Stimulated activated CD4-positive, alpha-beta T cell treated with anti-CD3 and anti-CD28 coated beads, Interleukin-2, amount 100 ng/mL, for 48 hours (primary cell): ENCODE measurements at regions not wholly inside any gene's neighbourhood (a gene's known extent, or its start where the extent isn't known, plus 50 kb on each side); places are given as distances from the start of the nearest gene placed in this dataset.
"Not testable (repeated sequence)": the region's sequence is repeated elsewhere in the genome, so short reads cannot be mapped to it uniquely, and the experiment has no call there.

Experiments used
- DNase-seq, 2 donors: peaks; one replicate each; pipeline ENCODE4 v3.0.0-alpha.2; 2020

DNA sequence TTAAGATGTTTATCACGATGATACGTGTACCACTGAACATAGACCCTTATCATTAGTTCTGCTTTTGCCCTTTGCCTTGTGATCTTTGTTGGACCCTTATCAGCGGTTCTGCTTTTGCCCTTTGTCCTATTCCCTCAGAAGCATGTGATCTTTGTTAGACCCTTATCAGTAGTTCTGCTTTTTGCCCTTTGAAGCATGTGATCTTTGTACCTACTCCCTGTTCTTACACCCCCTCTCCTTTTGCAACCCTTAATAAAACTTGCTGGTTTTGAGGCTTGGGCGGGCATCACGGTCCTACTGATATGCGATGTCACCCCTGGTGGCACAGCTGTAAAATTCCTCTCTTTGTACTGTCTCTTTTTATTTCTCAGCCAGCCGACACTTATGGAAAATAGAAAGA, 117.0 kb downstream of the SDHAF3 start:
- not testable (repeated sequence) for DNase-seq

DNA sequence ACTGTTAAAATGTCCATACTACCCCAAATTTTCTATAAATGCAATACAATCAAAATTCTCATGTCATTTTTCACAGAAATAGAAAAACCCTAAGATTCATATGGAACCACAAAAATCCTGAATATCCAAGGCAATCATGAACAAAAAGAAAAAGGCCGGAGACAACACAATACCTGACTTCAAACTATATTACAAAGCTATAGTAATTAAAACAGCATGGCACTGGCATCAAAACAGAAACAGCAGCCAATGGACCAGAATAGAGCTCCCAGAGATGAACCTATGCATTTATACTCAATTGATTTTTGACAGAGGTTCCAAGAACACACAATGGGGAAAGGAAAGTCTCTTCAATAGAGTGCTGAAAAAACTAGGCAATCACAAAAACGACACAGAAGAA, 128.8 kb downstream of the SDHAF3 start:
- DNase-seq: no peak

DNA sequence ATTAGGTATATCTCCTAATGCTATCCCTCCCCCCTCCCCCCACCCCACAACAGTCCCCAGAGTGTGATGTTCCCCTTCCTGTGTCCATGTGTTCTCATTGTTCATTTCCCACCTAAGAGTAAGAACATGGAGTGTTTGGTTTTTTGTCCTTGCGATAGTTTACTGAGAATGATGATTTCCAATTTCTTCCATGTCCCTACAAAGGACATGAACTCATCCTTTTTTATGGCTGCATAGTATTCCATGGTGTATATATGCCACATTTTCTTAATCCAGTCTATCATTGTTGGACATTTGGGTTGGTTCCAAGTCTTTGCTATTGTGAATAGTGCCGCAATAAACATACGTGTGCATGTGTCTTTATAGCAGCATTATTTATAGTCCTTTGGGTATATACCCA, 140.7 kb downstream of the SDHAF3 start:
- DNase-seq: not testable (repeated sequence)

DNA sequence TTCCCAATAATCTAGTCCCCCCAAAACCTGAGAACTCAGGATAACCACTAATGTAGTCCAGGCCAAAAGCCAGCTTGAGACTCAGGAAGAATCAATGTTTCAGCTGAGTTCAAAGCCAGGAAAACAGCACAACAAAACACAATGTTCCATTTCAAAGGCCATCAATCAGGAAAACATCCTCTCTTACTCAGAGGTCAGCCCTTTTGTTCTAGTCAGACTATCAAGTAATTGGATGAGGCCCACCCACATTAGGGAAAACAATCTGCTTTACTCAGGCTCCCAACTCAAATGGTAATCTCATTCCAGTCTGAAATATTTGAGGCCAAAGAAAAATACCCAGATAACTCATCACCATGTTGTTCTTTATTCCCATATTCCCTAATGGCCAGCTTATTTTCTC, 152.2 kb downstream of the SDHAF3 start:
- DNase-seq: no peak

DNA sequence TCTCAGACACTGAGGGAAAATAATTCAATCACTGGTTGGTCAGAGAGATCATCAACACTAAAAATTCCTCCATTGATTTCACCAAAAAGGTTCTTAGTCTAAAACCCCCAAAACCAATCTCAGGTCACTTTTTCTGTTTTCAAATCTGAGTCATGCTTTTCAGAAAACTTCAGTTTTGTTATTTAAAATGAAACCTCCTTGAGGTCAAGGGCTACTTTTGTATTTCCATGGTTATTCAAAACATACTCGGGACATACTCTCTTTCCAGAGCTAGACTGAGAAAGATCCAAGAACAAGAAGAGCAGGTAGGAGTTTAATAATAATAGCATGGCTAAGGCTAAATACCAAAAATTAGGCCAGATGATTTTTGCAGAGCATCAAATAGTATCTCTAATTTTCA, 152.8 kb downstream of the SDHAF3 start:
- no peak for DNase-seq

DNA sequence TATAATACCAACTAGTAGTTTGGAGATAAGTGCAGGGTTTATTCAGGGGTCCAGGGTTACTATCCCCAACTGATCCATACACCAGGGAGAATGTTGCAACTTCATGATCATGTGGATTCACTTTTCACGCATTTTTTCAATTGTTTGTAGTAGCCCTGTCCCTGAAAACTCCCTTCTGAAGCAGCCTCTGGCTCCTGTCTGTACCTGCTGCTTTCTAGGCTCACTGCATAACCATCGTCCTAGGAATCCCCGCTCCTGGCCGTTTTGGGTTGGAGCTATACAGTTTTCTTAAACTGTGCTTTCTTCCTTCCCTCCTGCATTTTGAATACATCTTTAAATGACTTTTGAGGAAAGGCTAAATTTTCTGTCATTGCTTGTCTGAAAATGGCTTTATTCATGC, 154.1 kb downstream of the SDHAF3 start:
- no peak for DNase-seq

DNA sequence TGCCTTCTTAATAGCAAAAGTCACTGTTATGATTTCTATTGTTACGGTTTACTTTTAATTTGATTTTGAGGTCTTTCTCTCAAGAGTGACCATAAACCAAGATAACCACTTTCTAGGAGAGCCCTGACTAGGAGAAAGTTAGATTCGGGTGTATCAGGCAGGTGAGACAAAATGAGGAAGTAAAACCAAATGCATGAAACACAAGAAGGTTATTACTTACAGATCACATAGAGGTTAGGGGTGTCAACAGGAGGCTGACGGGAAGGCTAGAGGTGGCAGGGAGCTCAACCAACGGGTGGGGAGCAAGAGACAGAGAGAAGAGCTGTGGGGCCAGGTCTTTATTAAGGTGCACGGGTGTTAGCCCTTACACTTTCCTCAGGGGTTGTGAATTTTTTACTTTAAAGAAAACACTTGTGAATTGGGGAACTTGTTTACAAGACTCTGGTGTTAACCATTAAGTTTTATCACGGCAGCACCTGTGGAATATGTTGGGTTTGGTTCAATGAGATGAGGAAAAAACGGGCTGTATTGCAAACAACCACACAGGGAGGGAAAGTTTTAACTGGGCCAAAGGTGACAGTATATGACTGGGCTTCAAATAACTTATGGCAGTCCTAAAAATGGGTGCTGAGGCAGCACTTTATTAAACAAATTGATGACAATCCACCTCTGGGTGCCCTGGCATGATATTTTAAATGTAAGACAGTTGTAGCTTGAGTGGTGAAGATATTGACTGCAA, 154.9 kb downstream of the SDHAF3 start:
- no peak for DNase-seq

DNA sequence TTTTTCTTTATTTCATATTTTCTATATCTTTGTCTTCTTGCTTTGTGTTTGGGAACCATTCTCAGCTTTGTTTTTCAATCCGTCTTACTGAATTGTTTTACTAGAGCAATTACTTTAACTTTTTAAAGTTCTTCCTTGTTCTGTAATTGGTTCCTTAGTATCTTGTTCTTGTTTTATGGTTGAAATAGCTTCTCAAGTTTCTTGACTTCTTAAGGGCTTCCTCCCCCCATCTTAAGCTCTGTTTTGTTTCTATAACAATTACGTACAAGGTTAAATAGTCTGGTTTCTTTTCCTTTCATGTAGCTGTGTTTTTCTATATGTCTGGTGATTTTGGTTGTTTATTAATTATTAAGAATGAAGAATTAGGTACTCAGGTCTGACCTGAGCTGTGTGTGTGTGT, 158.0 kb downstream of the SDHAF3 start:
- no peak for DNase-seq

DNA sequence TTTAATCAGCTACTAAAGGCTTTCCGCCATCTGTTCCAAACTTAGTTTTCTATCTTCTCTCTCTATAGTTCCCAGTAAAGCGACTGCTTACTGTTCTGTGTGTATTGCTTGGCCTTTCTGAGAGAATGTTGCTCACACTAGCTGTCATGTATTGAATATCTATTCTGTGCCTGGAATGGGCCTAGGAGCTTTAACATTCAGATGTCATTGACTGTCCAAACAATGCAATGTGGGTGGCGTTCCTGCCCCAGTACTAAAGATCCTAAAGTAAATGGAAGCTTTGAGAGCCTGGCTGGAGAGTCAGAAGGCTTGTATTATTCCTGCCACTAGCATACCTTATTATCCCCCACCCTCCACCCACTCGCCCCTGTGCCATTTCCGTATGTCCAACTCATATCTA, 163.5 kb downstream of the SDHAF3 start:
- DNase-seq: no peak

DNA sequence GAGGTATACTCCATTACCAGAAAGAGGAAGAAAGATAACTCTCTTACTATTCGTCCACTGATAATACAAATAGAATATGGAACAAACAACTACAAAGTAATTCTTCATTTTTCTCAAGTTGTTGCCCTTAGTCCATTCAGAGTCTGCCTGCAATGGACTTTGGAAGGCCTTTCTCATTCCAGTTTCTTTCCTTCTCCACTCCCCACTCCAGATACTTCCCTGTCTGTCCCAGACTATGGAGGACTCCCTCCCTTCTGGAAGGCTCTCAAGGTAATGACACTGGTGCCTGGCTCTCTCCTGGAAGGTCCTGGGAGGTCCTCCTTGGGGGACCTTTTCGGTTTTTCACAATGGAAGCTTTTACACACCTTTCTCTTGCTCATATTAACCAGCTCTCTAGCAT, 167.8 kb downstream of the SDHAF3 start:
- no peak for DNase-seq

DNA sequence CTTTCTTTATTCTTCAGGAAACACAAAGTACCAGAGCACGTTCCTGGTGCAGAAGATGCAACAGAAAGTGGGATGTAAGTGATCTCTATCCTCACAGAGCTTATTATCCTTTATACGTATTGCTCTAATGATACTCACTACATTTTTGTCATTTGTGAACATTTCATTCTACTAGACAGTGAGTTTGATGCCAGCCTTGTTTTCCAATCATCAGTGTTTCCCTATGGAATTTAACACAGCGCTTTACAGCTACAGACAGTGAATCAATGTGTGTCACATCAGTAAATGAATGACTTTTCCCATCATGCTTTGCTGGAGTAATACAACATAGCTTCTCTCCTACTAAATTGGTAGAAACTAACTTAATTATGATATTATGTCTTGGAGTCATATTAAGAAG, 175.5 kb downstream of the SDHAF3 start:
- no peak for DNase-seq

DNA sequence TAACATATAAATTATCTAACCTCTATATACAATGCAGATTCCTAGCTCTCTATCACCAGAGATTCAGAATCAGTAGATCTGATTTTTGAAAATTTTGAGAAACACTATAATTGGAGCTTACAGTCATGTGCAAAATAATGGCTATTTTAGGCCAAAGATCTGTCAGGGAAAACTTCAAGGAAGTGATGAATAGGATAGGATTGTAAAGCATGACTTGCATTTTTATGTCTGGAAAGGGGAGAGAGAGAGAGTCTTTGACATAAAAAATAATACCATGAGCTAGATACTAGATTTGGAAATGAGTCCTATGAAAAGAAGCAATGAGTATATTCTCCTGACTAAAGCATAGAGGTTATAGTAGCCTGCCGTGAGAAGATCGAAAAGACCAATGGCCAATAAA, 181.1 kb downstream of the SDHAF3 start:
- no peak for DNase-seq

DNA sequence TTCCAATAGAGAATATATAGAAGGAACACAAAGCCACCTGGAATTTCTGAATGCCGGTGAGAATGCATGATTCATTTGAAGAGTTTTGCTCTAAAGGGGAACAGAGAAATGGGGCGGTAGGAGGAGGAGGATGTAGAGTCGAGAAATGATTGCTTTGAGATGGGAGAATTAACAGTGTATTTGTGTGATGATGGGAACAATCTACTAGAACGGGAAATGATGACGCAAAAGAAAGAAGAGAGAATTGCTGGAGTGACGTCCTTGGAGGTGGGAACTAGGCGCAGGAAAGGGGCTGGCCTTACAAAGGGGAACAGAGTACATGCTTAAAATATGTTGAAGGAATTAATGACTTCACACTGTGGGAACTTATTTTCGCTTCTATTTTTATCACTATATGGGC, 188.1 kb downstream of the SDHAF3 start:
- no peak for DNase-seq

DNA sequence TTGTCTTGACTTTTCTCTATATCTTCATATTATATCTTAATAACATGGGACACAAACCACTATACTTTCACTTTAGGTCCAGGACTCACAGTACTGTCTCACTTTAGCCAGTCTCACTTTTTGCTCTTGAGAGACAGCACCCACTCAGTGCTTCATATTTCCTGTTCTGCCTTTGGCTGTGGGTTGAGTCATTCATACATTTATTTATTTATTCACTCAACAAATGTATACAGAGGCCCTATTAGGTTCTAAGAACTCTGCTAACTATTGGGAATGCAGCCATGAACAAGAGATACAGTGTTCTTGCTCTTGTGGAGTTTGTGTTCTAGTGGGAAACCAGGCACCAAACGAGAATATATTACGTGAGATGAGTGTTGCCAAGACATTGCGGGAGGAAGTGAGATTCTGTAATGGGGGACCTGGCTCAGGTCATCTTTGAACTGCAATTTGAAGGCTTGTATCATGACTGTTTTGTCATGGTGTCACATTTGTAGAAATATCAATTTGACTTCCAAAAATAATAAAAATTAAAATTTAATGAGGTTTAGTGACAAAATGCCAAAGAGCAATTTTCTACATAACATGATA, 190.1 kb downstream of the SDHAF3 start:
- DNase-seq: no peak

DNA sequence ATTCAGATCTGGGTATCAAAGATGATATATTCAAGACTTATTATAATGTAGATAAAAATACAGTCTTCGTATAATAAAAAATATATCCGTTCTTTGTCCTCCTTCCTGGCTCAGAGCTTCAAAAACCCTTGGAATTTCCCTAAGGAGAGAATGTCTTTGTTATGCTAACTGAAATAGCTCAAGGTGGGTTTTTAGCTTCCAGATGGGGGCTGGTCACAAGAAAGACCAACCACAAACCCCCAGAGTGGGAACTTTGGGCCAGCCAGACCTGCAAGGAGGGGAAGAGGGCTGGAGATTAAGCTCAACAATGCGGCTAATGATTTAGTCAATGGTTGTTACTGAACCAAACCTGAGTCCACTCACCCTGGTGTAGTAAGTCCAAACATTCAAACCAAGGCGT, 196.4 kb downstream of the SDHAF3 start:
- DNase-seq: no peak

DNA sequence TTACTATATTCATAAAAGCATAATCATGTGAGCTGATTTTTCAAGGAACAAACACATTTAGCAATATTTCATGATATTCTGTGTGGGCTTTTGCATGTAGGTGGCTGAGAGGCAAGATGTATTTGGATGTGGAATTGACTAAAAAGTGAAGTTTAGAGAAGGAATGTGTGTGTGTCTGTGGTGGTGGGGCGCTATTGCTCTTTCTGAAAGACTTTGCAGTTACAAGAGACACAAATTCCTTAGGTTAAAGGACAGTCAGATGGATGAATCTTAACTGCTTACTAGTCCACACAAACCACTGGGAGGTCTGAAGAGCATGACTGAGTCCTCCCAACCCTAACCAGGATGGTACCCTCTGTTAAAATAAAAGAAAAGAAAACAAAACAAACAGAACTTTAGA, 200.1 kb downstream of the SDHAF3 start:
- DNase-seq: no peak

DNA sequence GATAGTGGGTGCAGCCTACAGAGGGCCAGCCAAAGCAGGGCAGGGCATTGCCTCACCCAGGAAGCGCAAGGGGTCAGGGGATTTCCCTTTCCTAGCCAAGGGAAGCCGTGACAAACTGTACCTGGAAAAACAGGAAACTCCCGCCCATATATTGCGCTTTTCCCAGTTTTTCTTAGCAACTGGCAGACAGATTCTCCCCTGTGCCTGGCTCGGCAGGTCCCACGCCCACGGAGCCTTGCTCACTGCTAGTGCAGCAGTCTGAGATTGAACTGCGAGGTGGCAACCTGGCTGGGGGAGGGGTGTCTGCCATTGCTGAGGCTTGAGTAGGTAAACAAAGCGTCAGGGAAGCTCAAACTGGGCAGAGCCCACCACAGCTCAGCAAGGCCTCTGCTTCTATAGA, 212.4 kb downstream of the SDHAF3 start:
- not testable (repeated sequence) for DNase-seq

DNA sequence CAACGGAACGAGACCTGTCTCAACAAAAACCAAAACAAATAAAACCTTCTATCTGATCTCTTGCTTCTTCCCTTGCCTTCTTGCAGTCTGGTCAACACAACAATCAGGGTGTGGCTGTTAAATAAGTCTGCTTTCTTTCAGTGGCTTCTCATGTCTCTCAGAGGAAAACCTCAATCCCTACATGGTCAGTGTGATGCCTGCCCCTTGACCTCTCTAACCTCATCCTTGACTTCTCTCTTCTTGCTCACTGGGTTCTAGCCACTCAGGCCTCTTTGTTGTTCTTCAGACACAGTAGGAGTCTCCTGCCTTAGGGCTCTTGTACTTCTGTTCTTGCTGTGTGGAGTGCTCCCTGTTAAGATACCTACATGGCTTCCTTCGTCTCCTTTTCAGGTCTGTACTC, 220.4 kb downstream of the SDHAF3 start:
- DNase-seq: no peak

DNA sequence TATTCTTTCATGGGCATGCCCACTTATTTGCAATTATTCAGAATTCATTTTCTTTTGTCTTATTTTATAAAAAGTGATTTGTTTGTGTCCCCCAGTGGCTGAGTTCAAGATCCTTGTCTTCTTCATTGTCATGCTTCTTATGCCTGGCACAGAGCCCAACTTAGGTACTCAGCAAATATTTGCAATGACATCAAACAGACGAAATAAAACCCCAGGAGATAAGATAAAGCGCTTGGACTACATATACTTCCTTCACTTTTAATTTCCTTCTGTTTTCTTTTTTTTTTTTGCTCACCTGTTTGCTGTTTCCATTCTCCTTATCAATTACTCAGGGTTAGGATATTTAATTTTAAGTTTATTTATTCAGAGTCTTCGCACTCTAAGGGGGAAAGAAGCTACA, 225.0 kb downstream of the SDHAF3 start:
- no peak for DNase-seq

DNA sequence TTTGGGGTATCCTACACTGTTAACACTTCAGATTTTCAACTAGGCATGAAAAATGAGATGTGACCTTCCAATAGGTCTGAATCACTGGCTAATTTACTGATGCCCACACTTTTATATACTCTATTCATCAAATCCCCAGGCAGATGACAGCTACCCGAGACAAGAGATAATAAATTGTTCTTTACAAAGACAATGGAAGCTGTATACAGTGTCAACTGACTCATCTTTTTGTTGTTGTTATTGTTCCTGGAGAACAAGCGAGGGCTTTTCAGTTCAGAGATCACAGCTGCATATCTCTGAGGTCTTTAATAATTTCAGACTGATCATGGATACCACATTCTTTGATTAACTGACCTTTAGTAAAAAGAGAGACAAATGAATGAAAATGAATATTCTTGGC, 228.9 kb downstream of the SDHAF3 start:
- DNase-seq: no peak

DNA sequence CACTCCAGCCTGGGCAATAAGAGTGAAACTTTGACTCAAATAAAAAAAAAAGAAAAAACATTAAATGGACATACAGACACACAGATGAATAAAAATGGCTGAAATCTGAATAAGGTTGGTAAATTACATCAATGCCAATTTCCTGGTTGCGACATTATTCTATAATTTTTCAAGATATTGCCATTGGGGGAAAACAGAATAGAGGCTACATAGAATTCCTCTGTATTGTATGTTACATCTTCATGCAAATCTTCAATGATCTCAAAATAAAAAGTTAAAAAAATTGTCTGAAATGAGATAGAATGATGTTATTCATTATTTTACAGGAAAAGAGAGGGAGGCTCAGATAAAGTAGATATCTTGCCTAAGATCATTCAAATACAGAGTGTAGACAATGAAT, 234.0 kb downstream of the SDHAF3 start:
- DNase-seq: no peak

DNA sequence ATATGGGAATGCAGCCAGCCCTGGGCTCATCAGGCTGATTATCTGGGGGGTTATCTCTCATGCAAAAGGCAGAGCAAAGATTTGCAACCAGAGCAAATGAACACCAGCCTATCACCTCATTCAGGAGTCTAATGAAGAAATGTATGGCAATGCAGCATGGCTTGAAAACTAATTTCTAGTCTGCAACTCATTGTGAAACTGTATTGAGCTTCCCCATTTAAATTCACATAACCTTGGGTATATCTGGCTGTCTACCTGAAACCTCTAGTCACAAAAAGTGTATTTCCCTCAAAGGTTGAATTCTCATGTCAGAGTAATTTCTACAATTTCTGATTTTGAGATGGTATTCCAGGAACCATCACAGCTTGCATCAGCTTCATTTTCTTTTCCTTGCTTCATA, 240.0 kb downstream of the SDHAF3 start:
- DNase-seq: no peak

DNA sequence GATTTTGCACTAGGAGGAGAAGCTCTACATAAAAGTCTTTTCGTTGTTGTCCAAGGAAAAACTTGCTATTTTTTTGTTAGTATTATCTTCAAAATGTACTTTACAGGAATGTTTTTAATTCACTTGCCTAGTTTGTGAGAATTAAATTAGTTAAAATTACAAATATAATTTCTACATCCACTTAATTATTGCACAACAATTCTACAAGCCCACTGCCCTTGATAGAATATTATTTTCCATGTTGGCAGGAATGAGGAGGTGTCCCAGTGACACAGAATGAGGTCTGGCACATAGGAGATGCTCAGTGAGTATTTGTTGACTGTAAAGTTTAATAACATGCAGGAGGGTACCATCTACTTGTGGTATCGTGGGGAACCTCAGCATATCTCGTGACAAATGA, 255.4 kb downstream of the SDHAF3 start:
- no peak for DNase-seq

DNA sequence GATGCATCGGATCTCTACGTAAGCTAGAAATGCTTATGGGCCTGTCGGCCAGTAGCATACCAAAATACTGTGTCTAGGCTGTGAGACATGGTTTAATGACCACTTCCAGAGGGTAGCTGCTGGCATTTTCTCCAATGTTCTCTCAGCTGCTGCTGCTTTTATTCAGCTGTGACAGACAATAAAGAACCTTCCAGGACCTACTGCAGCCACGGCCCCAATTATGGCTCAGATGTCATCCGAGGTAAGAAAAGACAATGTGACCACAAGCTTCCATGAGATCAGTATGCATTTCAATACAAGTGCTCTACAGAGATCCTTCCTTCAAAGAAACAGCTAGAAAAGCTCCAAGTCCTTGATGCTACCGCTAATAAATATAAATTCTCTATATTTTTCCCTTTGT, 256.2 kb downstream of the SDHAF3 start:
- DNase-seq: no peak

DNA sequence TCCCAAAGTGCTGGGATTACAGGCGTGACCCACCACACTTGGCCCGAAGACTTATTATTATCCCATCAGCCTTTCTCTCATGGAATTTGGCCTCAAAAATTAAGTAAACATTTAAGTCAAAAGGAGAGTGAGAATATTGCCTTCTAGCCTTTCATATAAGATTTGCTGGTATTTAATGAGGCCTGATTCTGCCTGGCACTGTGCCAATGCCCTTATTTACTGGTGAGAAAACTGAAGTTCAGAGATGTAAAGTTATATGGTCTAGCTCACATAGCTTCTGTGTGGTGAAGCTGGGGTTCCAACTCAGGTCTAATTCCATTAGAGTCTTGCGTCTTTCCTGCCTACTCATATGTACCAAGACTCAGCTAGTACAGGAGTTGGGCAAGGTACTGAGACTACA, 260.2 kb downstream of the SDHAF3 start:
- no peak for DNase-seq
